ENCODE measurements at regions not wholly inside any gene's neighbourhood (a gene's known extent, or its start where the extent isn't known, plus 50 kb on each side); places are given as distances from the start of the nearest gene placed in this dataset.

DNA sequence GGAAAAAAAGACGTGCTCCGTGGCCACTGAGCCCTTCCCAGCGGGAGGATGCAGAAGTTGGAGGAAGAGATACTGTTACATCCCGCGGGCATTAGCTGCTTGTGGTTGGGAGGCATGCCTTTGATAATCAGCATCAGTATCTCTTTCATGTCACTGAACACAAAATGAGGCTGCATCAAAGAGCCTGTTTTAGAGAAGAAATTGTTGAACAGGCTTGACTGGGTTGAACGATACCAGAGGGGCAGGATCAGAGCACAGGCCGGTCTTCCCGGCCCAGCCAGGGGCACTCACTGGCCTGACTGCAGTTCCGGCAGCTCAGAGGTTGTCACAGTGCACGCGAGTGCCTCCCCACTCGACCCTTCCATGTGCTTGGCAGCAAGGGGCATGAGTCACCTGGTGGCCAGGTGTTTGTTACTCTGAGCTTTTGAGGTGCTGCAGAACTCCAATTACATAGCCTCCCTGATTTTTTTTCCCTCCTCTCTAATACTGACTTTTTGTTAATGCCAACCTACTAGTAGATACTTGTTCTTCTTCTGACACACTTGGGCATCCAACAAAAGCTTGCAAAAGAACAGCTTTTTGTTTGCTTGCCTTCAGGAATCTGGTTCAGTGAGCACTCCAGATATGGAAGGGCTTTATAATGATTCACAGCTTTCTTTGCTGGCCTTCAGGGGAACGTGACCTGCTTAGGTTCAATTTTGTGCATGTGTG, 121.6 kb downstream of the VAPA start:
- DNase-seq: no peak

DNA sequence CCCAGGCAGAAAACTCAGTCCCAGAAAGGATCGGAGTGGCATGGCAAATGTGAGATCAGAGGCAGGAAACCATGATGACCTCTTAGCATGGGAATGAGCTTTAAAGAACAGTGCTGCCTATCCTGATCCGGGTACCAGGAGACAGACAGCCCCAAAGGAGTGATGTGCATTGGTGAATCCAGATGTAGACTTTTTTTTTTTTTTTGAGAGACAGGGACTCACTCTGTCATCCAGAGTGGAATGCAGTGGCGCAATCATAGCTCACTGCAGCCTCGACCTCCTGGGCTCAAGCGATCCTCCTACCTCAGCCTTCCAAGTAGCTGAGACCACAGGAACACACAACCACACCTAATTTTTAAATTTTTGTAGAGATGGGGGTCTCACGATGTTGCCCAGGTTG, 122.7 kb downstream of the VAPA start:
- DNase-seq: no peak

DNA sequence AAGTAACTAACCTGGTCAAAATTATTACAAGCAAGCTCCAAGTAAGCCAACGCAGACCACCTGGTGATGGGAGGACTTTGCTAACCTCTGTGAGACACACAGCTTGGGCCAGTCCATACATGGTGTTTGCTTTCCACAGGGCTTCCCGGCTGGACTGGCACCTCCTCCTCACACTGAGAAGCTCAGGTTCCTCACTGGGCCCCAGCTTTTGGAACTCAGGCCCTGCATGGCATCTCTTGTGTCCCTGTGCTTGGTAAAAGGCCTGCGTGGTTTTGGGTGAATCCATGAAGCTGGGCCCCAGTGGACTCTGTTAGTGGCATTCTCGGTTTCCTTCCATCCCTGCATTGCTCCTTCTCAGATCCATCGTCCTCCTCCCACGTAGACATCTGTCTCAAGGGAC, 123.4 kb downstream of the VAPA start:
- DNase-seq: no peak

DNA sequence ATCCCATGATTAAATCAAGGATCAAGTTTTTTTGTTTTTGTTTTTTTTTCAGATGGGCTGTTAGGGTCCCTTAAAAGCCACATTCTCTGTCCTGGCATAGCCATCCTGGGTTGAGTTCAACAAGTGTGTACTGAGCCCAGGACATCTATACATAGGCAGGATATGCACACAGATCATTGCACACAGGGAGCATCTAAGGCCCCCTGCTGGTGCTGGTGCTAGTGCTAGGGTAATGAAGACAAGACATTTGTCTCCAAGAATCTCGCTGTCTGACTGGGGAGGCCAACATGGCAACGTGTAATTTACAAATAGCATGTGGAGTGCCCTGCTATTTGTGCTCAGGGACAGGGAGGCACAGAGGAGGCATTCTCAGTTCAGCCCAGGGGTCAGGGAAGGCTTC, 124.5 kb downstream of the VAPA start:
- no peak for DNase-seq

DNA sequence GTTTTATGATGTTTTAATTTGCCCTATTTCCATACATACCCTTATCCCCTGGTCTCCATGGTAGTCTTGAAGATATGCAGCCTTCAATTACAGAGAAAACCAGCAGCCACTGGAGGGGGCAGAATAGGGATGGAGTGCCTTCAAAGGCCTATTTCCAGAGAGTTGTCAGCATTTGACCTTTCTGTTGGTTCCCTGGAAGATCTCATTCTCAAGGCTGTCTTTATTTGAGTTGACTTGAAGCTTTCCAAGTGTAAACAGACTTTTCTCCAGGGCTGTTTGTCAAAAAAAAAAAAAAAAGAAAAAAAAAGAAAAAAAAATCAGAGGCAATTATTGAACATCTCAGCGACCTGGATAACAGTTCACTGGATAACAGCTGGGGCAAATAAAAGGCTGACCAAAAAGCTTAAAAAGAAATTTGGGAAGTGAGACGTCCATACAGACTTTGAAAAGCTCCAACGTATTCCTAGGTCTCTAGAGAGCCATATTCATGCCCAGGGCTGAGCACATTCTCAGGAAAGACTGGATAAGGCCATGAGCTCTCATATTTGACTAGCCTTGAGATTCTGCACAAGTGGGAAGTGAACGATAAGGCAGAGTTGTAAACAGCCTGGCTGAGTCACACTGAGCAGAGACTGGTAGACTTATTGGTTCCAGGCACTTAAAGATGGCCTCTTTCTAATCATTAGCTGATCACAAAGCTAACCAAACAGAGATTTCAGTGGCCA, 126.6 kb downstream of the VAPA start:
- DNase-seq: no peak

DNA sequence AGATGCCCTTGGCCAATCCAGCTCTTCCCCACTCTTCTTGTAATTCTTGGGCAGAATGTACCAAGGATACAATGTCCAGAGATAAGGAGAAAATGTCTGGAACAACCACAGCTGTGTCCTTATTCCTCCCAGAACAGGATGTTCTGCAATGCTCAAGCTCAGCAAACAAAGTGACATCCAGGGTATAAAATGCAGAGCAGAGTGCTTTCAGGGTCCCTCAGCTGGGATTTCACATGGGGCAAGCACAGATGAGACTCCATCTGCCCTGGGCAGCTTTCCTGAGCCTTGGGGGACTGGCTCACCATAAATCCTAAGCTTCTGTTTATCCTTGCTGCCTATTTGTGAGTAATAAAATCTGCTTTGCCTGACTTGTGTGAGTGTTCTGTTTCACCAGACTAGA, 127.4 kb downstream of the VAPA start:
- no peak for DNase-seq

DNA sequence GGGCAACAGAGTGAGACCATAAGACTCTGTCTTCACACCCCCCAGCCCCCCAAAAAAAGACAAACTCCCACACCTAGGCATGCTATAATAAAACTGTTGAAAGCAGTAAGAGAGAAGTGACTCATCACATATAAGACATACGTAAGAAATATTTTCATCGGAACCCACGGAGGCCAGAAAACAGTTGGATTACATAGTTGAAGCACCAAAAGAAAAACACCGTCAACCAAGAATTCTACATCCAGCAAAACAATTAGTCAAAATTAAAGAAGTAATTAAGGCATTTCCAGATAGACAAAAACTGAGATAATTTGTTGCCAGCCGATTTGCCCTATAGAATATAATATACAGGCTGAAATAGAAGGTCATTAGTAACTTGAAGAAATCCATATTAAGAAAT, 128.7 kb downstream of the VAPA start:
- no peak for DNase-seq

DNA sequence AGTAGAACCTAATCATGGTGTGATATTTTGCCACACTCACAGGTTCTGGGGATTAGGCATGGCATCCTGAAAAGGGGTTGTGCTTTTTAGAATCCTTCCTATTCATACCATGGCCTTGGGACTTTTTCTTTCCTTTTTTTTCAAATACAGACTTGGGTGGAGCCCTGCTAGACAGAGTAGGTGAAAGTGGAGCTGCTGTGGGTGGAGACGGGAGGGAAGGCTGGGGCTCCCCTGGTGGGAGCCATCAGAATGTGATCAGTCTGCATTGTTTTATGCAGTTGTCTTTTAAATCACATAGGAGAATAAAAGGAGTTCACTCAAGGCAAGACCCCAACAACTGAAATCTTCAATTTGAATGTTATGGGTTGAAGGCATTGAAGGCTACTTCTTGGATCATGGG, 130.2 kb downstream of the VAPA start:
- DNase-seq: no peak

DNA sequence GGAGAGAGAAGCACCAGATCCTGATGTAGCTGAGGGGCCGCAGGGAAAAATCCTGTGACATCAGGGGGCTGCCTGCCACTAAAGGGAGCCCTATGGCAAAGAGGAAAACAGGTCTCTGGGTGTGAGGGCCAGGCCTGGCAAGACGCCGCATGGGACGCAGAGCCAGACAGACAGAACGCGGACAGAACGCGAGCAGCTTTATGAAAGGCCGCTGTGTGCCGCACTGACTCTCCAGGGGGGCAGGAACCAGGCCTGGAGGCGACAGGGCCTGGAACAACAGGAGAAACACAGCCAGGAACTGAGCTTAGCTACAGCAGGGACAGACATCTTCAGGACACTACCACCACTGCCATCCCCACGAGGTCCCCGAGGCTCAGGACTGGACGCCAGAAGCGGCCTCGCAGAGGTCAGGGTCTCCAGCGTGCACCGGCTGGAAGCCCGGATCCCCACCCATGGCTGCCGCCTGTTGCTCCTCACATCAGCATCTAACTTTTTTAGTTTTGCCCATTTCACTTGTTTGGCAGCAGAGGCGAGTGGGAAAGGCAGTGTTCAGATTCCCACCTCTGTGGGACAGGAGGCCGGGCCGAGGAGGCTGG, 131.6 kb downstream of the VAPA start:
- no peak for DNase-seq

DNA sequence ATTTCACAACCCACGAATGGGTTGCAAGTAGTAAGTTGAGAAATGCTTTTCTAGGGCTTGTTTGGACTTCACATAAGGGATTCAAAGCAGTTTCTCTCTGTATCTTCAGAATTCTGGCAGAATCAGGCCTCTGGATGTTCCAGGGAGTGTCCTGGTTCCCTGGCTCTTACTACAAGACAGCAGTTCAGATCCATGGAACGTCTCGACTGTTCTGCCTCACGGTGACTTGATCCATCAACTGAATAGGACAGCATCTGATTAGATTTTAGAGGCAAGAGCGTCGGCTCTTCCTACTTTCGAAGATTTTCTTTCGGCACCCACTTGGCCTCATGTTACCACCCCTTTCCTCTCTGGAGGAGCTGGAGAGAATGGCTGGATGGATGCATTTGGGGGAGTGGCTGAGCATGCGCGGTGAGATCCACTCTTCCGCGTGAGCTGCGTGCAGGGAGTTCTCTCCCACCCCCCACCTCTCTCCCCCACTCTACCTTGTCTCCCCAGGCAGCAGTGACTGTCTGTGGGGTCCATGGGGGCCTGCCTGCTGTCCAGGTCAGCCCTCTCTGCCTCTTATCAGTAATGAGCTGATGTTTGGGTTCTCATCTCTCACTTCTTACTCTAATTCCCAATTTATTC, 132.5 kb downstream of the VAPA start:
- DNase-seq: no peak

DNA sequence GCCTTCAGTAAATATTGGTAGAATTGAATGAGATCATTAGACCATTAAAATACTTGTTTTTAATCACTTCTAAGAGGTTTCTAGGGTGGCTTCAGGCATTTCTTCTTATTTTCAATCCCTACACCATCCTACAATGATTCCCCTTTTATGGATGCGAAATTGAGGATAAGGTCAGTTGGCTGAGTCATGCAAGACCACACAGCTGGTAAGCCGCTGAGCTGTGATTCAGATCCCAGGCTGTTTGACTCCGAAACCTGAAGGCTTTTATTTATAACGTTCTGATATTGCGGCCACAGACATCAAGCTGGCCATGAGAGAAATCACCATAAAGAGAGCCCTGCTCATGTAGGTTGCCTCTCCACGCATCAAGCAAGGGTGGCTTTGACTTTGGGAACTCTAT, 133.4 kb downstream of the VAPA start:
- no peak for DNase-seq

DNA sequence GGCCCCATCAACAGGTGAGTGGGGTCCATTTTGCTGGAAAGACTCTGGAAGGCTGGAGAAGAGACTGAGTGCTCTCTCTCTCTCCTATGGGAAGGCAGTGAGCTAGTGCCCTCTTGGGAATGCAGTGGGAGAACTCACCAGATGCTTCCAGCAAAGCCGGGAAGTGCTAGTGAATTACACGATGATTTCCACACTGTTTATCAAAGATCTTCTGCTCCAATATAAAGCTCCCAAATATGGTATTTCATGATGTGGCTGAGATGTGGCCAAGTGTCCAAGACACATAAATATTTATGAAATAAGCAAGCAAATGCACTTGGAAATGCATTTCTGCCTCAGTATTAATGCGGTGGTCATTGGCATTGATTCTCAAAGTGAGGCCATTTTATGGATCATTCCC, 135.9 kb downstream of the VAPA start:
- DNase-seq: no peak

DNA sequence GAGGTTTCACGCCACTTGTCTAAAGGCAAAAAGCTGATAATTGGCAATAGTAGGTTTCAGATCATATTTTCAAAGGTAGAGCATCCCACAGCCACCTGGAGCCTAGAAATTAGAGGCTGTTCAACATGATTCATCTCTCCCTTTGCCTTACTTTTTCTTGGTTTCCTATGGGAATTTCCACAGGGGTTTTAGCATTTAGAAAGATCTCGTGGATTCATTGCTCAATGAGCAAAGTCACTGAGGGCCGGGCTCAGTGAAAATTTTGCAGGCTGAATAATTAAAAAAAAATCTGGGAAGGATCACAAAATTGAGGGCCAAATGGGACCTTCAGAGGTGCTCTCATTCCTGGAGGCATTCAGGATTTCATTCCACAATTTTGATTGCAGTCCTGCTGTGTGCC, 137.1 kb downstream of the VAPA start:
- no peak for DNase-seq

DNA sequence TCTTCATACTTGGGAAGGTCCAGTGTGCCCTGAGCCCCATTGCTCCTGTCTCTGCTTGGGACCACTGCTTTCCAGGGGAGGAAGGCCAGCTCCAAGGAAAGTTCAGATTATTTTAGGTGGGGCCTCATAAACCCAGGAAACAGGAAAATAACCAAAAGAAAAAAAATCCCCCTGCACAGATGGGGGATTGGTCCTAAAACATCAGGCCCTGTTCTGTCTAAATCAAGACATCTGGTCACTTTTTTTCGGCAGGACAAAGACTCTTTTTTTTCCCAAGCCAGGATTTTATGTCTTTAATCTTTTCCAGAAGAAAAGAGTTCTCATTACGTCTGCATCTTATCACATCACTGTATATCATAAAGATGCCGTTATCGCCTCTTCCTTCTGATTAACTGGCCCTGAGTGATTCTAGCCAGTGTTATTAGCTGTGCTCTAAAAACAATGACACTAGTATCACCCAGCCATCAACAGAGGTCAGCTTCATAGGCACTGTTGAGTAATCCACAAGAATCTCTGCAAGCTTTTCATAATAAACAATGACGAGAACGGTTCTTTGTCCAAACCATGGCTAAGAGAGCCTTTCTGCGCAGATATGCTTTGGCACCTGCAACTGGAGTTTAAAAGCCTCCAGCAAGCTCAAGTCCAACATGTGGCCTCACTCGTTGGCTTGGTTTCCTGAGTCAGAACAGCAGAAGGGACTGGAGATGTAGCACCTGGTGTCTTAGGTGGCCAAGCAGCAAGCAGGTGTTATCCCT, 138.2 kb downstream of the VAPA start:
- DNase-seq: no peak

DNA sequence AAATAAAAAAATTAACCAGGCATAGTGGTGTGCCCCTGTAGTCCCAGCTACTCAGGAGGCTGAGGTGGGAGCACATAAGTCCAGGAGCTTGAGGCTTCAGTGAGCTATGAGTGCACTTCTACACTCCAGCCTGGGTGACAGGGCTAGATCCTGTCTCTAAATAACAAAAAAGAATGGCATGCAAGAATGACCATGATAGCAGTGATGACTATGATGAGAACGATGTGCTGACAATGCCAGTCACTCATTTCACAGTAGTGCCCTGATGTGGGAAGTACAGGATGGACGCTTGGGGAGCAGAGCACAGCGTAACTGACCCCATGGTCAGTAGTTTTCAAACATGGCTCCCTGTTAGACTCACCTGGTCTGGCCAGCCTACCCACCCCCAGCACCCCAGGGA, 139.1 kb downstream of the VAPA start:
- DNase-seq: no peak

DNA sequence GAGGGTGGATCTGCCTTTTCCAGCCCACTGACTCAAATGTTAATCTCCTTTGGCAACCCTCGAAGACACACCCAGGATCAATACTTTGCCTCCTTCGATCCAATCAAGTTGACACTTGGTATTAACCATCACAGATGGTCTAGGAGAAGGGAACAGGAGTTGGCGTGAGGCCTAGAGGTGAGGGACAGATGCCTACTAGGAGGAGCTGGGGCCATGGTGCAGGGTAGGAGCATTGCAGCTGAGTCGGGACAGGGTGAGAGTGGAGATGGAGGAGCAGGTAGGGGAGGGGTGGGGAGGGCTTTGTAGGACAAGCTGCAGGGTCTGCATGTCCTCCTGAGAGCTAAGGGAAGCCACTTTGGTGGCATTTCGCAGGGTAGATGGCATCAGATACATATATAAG, 140.0 kb downstream of the VAPA start:
- no peak for DNase-seq

DNA sequence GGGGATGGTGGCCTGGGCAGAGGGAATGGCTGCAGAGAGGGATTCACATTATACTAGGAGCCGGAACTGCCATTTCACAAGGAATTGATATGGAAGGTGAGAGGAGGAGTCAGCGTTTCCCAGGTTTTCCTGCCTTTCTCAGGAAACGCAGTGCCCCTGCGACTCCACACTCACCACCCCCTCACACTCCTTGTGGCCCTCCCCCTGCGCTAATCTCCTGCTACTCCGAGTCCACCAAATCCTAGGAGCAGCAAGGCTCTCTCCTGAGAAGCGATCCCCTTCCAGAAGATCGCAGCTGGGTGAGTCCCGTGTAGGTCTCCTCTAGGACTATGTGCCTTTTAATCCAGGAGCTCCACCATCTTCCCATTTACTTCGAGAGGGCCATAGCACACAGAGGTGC, 140.6 kb downstream of the VAPA start:
- DNase-seq: no peak

DNA sequence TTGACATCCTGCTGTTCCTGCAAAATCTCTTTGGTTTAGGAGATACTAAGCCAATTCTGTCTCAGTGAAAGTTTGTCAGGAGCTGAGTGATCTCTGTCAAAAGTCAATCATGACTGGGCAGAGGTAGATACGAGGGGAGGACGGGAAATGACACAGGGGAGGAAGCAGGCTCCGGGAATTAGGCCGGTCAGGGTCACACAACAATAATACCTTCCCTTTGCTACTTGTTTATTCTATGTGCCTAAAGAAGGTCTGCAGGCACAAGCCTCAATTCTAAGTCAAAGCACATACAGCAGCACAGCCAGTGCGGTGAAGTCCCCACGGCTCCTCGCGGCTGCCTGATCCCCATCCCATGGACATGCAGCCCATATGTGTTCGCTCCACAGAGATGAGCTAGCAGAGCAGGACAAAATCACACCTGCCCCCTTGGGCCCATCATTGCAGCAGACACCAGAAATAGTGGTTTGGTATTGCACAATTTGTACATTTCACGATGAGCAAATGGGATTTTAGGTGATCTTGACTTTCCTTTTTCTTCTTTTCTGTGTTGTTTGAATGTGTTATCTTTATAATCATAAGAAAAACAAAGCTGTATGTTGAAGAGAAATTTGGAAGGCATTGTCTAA, 141.4 kb downstream of the VAPA start:
- no peak for DNase-seq

DNA sequence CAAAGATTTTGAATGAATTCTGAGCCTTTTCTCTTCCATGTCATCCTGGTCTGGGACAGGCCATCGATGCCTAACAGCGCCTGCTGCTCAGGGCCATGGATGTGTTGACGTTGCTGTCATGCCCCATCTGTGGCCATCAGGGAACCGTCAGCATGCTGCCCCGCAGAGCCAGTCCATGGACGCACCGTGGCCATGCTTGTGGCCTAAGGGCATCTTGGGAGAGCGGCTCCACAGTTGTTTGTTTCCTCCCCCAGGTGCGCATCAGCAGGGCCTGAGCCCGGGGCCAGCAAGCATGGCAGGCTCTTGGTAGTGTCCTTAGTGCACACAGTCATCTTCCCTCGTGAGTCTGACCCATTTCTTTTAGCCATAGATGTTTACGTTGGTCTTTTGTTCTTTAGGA, 142.7 kb downstream of the VAPA start:
- DNase-seq: no peak

DNA sequence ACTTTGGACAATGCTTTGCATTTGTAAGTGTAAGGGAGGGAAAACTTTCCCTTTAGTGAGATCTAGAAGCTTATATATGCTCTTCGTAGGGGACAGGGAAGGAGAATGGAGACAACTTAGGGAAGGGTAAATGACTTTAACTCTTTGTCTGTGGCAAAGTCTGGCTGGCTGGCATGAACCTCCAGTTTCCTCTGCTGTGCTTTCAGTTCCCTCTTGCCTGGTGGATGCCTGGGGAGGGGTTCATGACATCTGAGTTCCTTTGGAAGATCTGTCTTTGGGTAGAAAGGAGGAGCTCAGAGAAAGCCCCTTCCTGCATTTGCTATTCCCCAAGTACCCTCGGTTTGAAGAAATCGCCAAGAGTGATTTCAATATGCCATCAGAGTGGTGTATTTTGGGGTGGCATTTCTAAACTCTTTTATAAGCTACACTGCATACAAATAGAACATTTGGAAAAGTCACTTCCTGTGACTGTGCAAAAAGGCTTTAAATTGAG, 143.6 kb downstream of the VAPA start:
- DNase-seq: no peak

DNA sequence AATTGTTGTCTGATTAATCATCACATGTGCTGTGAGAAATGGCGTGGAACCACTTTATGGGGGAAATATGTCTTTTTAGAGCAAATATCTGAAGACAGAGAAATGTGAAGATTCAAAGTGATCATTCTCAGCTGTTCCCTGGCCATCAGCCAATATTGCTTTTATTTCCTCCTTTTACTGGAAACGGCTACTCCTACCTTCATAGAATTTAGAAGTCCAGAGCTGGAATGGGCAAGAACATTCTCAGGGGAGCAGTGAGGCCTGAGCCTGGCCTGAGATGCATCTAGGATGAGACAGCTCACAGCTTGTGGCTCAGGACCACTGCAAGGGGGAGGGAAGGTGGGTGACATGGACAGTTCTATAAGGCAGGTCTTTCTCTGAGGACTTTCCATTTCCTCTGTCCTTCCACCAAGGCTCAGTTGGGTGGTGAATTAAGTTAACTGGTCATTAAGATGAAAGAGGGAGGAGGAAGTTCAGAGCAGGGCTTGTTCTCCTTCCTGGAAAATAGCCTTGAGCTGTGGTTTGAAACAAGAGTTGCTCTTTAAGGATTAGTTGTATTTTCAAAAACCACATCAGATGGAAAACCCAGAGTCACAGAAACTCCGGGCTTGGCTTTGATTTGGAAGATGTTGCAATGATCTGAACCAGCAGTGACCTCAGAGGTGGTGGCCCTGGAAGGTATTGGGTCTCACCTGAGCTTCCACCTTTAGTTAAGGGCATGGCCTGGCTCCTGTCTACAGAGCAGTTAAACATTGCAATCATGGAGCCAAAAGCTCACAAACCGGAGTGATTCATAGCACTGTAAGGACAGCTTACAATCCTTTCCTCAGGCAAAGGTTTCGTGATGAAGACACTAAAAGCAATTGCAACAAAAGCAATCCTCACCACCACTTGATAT, 144.3 kb downstream of the VAPA start:
- no peak for DNase-seq

Measured in activated T-cell treated with anti-CD3 and anti-CD28 coated beads, Interleukin-2, amount 50 U/mL, for 48 hours (primary cell).